LNCaP clone FGC (cell line): ENCODE measurements at regions not wholly inside any gene's neighbourhood (a gene's known extent, or its start where the extent isn't known, plus 50 kb on each side); places are given as distances from the start of the nearest gene placed in this dataset.

Source experiments
- DNase-seq: peaks from one replicate; pipeline ENCODE4 v3.0.0-alpha.2; 2011; ENCODE audit warnings: low read depth
- H3K4me3 ChIP-seq: 2 replicates; pipeline ENCODE4 v1.5.1; 2011; ENCODE audit warnings: mild to moderate bottlenecking, low read depth, low read length, control low read depth
- CTCF ChIP-seq: IDR thresholded peaks from 2 replicates; pipeline ENCODE4 v1.5.1; 2012; ENCODE audit warnings: mild to moderate bottlenecking; ENCODE audit not compliant: control insufficient read depth, insufficient read depth; ENCODE audit errors: extremely low read depth

- DNase-seq = peak; percentile 4
- no peak overlapping the region for H3K4me3 ChIP-seq
- TF ChIP-seq CTCF = no peak
These were observed 992.7 kb upstream of the HS3ST1 start for GRCh38 chr4:12421364-12421763.

- TF ChIP-seq CTCF = no peak
- no peak for DNase-seq
- no peak overlapping the region for H3K4me3 ChIP-seq
These were observed 988.1 kb upstream of the HS3ST1 start for GRCh38 chr4:12416755-12417154.

GRCh38 chr4:12414181-12414812 lies 985.6 kb upstream of the HS3ST1 start:
- no peak for TF ChIP-seq CTCF
- H3K4me3 ChIP-seq = no peak overlapping the region
- no peak for DNase-seq

GRCh38 chr4:12411072-12411471 lies 982.4 kb upstream of the HS3ST1 start:
- DNase-seq = peak; percentile 30
- TF ChIP-seq CTCF = no peak
- H3K4me3 ChIP-seq = no peak overlapping the region

- peak; percentile 27 for TF ChIP-seq CTCF
- no peak for DNase-seq
- no peak overlapping the region for H3K4me3 ChIP-seq
These were observed 981.0 kb upstream of the HS3ST1 start for GRCh38 chr4:12409507-12410190.

- DNase-seq = no peak
- no peak overlapping the region for H3K4me3 ChIP-seq
- no peak for TF ChIP-seq CTCF
These were observed 979.7 kb upstream of the HS3ST1 start for GRCh38 chr4:12408364-12408763.

GRCh38 chr4:12403175-12403574 lies 974.5 kb upstream of the HS3ST1 start:
- no peak for DNase-seq
- TF ChIP-seq CTCF = no peak
- H3K4me3 ChIP-seq = no peak overlapping the region
